ENCODE measurements at regions not wholly inside any gene's neighbourhood (a gene's known extent, or its start where the extent isn't known, plus 50 kb on each side); places are given as distances from the start of the nearest gene placed in this dataset.

DNA sequence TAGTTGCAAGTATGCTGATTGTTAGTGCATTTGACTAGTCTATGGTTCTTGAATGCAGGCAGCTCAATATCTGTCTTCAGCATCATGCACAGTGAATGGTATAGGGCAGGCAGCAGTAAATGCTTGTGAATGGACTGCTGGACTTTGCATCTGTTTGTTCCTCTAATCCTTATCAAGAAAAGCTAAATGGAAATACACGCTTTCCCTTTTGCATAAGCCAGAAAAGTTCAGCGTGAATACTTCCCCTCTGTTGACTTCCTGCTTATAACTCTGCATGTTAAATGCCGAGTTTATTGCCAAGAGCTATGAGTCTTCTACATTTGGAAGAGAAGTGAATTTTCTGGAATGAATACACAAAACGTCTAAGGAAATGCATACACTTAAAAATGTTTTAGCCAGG, 127.9 kb upstream of the CPHXL start:
- H3K4me3 Mint-ChIP-seq (ENCODE audit: unreplicated experiment), result no peak overlapping the region
- no peaks in the 10 kb centered on the region for H3K27me3 Mint-ChIP-seq (ENCODE audit: unreplicated experiment)
- no peaks in the 10 kb centered on the region for H3K4me1 Mint-ChIP-seq (ENCODE audit: unreplicated experiment)
- H3K27ac Mint-ChIP-seq (ENCODE audit: unreplicated experiment), result no peak overlapping the region
- no peak for DNase-seq (ENCODE audit: low spot score)
- H3K9me3 Mint-ChIP-seq (ENCODE audit: unreplicated experiment), result peaks cover 8% of the 10 kb centered on the region
- no peak for TF ChIP-seq CTCF (IDR thresholded peaks at IDR 0.05; ENCODE audit: unreplicated experiment)
- H3K36me3 Mint-ChIP-seq (ENCODE audit: low read depth, unreplicated experiment), result no peaks in the 10 kb centered on the region

DNA sequence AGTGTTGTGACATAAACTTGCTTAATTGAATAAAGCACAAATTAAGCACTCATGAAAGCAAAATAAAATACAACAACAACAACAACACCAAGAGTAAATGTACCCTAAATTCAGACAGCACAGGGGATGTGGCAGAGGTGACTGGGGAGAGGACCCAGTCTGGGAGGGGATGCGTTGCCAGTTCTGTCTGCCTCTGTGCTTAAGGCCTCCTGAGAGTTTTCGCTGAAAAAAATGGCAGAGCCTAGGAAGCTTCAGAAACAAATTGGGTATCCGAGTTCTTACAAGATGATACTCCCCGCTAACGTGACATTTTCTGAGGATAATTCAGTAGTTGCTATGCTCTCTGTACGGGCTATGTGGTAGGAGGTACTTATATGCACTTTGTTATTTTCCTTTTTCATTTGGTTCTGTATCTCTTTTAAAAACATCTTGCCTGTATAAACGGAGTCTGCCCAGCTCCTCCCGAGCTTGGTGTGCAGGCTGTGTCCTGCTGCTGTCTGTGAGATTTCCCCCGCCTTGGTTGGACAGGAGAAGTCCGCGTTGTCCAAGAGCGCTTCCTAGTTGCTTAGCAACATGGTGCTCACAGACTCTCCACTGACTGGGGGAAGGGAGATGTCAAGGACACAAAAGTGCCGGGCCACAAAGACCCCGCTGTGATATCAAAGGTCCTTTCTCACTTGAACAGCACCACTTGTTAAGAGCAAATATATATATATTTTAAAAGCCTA, 134.2 kb upstream of the CPHXL start:
- H3K9me3 Mint-ChIP-seq (ENCODE audit: unreplicated experiment), result peaks cover 18% of the 10 kb centered on the region
- no peak for TF ChIP-seq CTCF (IDR thresholded peaks at IDR 0.05; ENCODE audit: unreplicated experiment)
- no peaks in the 10 kb centered on the region for H3K36me3 Mint-ChIP-seq (ENCODE audit: low read depth, unreplicated experiment)
- H3K27ac Mint-ChIP-seq (ENCODE audit: unreplicated experiment), result no peak overlapping the region
- H3K4me1 Mint-ChIP-seq (ENCODE audit: unreplicated experiment), result no peaks in the 10 kb centered on the region
- no peak overlapping the region for H3K4me3 Mint-ChIP-seq (ENCODE audit: unreplicated experiment)
- peaks cover 3% of the 10 kb centered on the region for H3K27me3 Mint-ChIP-seq (ENCODE audit: unreplicated experiment)
- DNase-seq (ENCODE audit: low spot score), result no peak

DNA sequence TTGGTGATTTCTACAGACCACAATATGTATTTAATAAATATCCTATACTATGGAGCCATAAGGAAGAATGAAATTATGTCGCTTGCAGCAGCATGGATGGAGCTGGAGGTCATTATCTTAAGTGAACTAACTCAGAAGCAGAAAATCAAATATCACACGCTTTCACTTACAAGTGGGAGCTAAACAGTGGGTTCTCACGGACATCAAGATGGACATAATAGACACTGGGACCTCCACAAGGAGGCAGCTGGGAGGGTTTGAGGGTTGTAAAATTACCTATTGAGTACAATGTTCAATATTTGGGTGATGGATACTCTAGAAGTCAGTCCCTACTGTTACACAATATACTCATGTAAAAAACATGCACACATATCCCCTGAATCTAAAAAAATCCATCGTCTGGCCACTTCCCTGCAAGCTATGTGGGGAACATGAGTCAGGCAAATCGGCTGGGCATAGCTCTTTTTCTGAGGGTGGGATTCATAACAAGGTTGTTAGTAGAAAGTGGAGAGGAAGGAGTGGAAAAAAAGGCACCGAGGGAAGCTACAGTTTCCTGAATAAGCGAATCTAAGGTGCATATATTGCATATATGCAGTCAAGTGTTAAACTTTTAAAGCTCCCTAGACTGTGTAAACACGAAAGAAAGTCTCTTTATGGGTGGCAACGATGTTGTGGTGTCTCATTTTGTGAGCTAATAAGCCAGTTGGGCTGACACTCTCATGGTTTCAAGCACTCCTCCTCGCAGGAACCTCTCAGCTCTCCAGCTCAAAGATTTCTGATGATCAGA, 135.2 kb upstream of the CPHXL start:
- Mint-ChIP-seq H3K27ac (ENCODE audit: unreplicated experiment) (no peak overlapping the region), H3K36me3 (ENCODE audit: low read depth, unreplicated experiment) (no peaks in the 10 kb centered on the region), H3K4me3 (ENCODE audit: unreplicated experiment) (no peak overlapping the region), H3K27me3 (ENCODE audit: unreplicated experiment) (peaks cover 4% of the 10 kb centered on the region), H3K9me3 (ENCODE audit: unreplicated experiment) (peaks cover 18% of the 10 kb centered on the region), H3K4me1 (ENCODE audit: unreplicated experiment) (no peaks in the 10 kb centered on the region)
- DNase-seq (ENCODE audit: low spot score), result no peak
- no peak for TF ChIP-seq CTCF (IDR thresholded peaks at IDR 0.05; ENCODE audit: unreplicated experiment)

GRCh38 chr16:75862098-75862386, 135.8 kb upstream of the CPHXL start:
- H3K27me3 Mint-ChIP-seq (ENCODE audit: unreplicated experiment), result peaks cover 4% of the 10 kb centered on the region

More at GRCh38 chr16:75862098-75862386, 135.8 kb upstream of the CPHXL start:
- DNase-seq (ENCODE audit: low spot score), result no peak
- Mint-ChIP-seq H3K4me3 (ENCODE audit: unreplicated experiment) (no peak overlapping the region), H3K36me3 (ENCODE audit: low read depth, unreplicated experiment) (no peaks in the 10 kb centered on the region), H3K27ac (ENCODE audit: unreplicated experiment) (no peak overlapping the region), H3K9me3 (ENCODE audit: unreplicated experiment) (peaks cover 18% of the 10 kb centered on the region), H3K4me1 (ENCODE audit: unreplicated experiment) (no peaks in the 10 kb centered on the region)
- no peak for TF ChIP-seq CTCF (IDR thresholded peaks at IDR 0.05; ENCODE audit: unreplicated experiment)
